Lower leg skin (tissue), 4 donors: ENCODE measurements at regions not wholly inside any gene's neighbourhood (a gene's known extent, or its start where the extent isn't known, plus 50 kb on each side); places are given as distances from the start of the nearest gene placed in this dataset.

Experiments
- DNase-seq, 2 donors: peaks; one replicate each; pipeline ENCODE4 v3.0.0-alpha.2; 2019; ENCODE audit warnings: low spot score in 2 of 2
- H3K4me3 ChIP-seq: fragments of 200-600 bp; sonication (generic); 2 replicates; pipeline ENCODE4 v1.5.1; 2017; ENCODE audit warnings: mild to moderate bottlenecking, low read depth; ENCODE audit not compliant: poor library complexity, severe bottlenecking
- CTCF ChIP-seq, 3 donors: fragments of 450-650 bp; IDR thresholded peaks; one replicate each; pipeline ENCODE4 v1.5.1; 2016; ENCODE audit warnings: antibody characterized with exemption in 3 of 3, mild to moderate bottlenecking in 3 of 3, moderate library complexity in 2 of 3
- POLR2A ChIP-seq, 2 donors: fragments of 450-650 bp; IDR thresholded peaks; one replicate each; pipeline ENCODE4 v1.6.1; 2016 to 2017; ENCODE audit warnings: antibody characterized with exemption in 2 of 2, mild to moderate bottlenecking in 1 of 2, moderate library complexity in 1 of 2
- WGBS, 2 donors: methylation state at CpG; one replicate each; pipeline ENCODE4 v1.1.5; 2018; 5-methylcytosine and 5-hydroxymethylcytosine counted together
- intact Hi-C: fragments of 100-400 bp; cut with DNase I; formaldehyde crosslinking; loops from one replicate; pipeline ENCODE4 v1.15.0; 2023; ENCODE audit warnings: low total_unique reads

- intact Hi-C loops, result no loop called here
- no peak for TF ChIP-seq POLR2A (IDR thresholded peaks at IDR 0.05)
- no peak overlapping the region for H3K4me3 ChIP-seq
- DNase-seq, result no peak
- WGBS, 2 donors, result 86 to 88% methylated on average over 3 of the region's 3 CpGs
Observed at GRCh38 chr6:15773806-15774410, 111.1 kb upstream of the DTNBP1 start.

GRCh38 chr6:15770347-15771143 lies 107.7 kb upstream of the DTNBP1 start:
- TF ChIP-seq POLR2A (IDR thresholded peaks at IDR 0.05), result no peak
- TF ChIP-seq CTCF (IDR thresholded peaks at IDR 0.05), result no peak
- no peak for DNase-seq
- 90 to 91% methylated on average over 4 of the region's 4 CpGs for WGBS, 2 donors
- intact Hi-C loops, result no loop called here
- H3K4me3 ChIP-seq, result no peak overlapping the region

GRCh38 chr6:15769511-15770018 lies 106.7 kb upstream of the DTNBP1 start:
- intact Hi-C loops, result no loop called here
- no peak for TF ChIP-seq POLR2A (IDR thresholded peaks at IDR 0.05)
- no peak for TF ChIP-seq CTCF (IDR thresholded peaks at IDR 0.05)
- 82 to 87% methylated on average over 5 of the region's 5 CpGs for WGBS, 2 donors
- DNase-seq, result no peak
- H3K4me3 ChIP-seq, result no peak overlapping the region

GRCh38 chr6:15768999-15769398 lies 106.2 kb upstream of the DTNBP1 start:
- 83 to 84% methylated on average over 5 of the region's 5 CpGs for WGBS, 2 donors
- no peak overlapping the region for H3K4me3 ChIP-seq
- TF ChIP-seq CTCF (IDR thresholded peaks at IDR 0.05) (no peak), POLR2A (IDR thresholded peaks at IDR 0.05) (no peak)
- intact Hi-C loops, result no loop called here
- DNase-seq, result no peak

- no peak for TF ChIP-seq POLR2A (IDR thresholded peaks at IDR 0.05)
- no peak for TF ChIP-seq CTCF (IDR thresholded peaks at IDR 0.05)
- 49 to 52% methylated on average over 8 of the region's 8 CpGs for WGBS, 2 donors
- no peak overlapping the region for H3K4me3 ChIP-seq
- intact Hi-C loops, result no loop called here
- no peak for DNase-seq
Observed at GRCh38 chr6:15763837-15764236, 101.0 kb upstream of the DTNBP1 start.

- intact Hi-C loops, result no loop called here
- H3K4me3 ChIP-seq, result no peak overlapping the region
- no peak for DNase-seq
- TF ChIP-seq CTCF (IDR thresholded peaks at IDR 0.05) (no peak), POLR2A (IDR thresholded peaks at IDR 0.05) (no peak)
- 61 to 73% methylated on average over 3 of the region's 3 CpGs for WGBS, 2 donors
Observed at GRCh38 chr6:15763364-15763763, 100.5 kb upstream of the DTNBP1 start.
